ENCODE measurements at regions not wholly inside any gene's neighbourhood (a gene's known extent, or its start where the extent isn't known, plus 50 kb on each side); places are given as distances from the start of the nearest gene placed in this dataset.

DNA sequence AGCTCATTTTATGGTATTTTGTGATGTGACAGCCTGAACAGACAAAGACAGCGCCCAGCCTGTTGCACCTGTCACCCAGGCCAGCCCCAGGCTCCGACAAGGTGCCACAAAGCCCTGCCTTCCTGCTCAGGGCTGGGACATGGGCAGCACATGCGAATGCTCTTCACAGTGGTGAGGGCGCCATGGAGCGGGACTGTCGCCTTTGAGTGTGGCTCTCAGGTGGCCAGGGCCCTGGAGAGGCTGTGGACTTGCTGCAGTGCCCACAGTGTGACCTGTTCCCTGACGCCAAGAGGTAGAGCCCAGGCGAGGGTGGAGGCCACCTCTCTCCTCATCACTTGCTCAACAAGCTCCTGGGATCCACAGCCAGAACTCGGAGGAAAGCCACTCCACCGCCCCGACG, 346.3 kb downstream of the SHANK2 start:
- H3K27ac ChIP-seq (ENCODE audit: low read depth in 1 of 2, low read length in 2 of 2), result no peak overlapping the region
- no peak for TF ChIP-seq FOXA1 (IDR thresholded peaks at IDR 0.05)
- no peak for TF ChIP-seq NR2F2 (IDR thresholded peaks at IDR 0.05)
- TF ChIP-seq YY1 (IDR thresholded peaks at IDR 0.05), result no peak
- TF ChIP-seq ZBTB33 (IDR thresholded peaks at IDR 0.05), result no peak
- TF ChIP-seq RAD21 (IDR thresholded peaks at IDR 0.05), result no peak
- no peak for TF ChIP-seq HNF4G (IDR thresholded peaks at IDR 0.05)
- TF ChIP-seq REST (IDR thresholded peaks at IDR 0.05), result no peak
- TF ChIP-seq GABPA (IDR thresholded peaks at IDR 0.05 in 1 of 2, conservative IDR thresholded peaks at IDR 0.05 in 1 of 2), result no peak
- TF ChIP-seq, protein P1, sequence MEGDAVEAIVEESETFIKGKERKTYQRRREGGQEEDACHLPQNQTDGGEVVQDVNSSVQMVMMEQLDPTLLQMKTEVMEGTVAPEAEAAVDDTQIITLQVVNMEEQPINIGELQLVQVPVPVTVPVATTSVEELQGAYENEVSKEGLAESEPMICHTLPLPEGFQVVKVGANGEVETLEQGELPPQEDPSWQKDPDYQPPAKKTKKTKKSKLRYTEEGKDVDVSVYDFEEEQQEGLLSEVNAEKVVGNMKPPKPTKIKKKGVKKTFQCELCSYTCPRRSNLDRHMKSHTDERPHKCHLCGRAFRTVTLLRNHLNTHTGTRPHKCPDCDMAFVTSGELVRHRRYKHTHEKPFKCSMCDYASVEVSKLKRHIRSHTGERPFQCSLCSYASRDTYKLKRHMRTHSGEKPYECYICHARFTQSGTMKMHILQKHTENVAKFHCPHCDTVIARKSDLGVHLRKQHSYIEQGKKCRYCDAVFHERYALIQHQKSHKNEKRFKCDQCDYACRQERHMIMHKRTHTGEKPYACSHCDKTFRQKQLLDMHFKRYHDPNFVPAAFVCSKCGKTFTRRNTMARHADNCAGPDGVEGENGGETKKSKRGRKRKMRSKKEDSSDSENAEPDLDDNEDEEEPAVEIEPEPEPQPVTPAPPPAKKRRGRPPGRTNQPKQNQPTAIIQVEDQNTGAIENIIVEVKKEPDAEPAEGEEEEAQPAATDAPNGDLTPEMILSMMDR (IDR thresholded peaks at IDR 0.05; ENCODE audit: low read depth, low read length, missing input control), result no peak
- no peak for TF ChIP-seq HNF4A (conservative IDR thresholded peaks at IDR 0.05)
- TF ChIP-seq SP1 (IDR thresholded peaks at IDR 0.05), result no peak
- TF ChIP-seq ATF3 (IDR thresholded peaks at IDR 0.05), result no peak
- no peak for TF ChIP-seq RXRA (IDR thresholded peaks at IDR 0.05)
- no peak for TF ChIP-seq MAX (IDR thresholded peaks at IDR 0.05)
- TF ChIP-seq JUND (IDR thresholded peaks at IDR 0.05), result no peak
- TF ChIP-seq EGR1 (IDR thresholded peaks at IDR 0.05; ENCODE audit: low read depth in 2 of 2), result no peak
- TF ChIP-seq TAF1 (conservative IDR thresholded peaks at IDR 0.05), result no peak
- no peak for TF ChIP-seq FOXA2 (IDR thresholded peaks at IDR 0.05)
- no peak overlapping the region for H3K9ac ChIP-seq (ENCODE audit: low read depth in 1 of 2, low read length in 2 of 2)
- H3K4me1 ChIP-seq (ENCODE audit: control insufficient read depth in 4 of 4, insufficient read depth in 4 of 4, low read length in 3 of 4), result no peaks in the 10 kb centered on the region
- WGBS, result 96% methylated on average over 12 of the region's 12 CpGs
- no peaks in the 10 kb centered on the region for H3K9me3 ChIP-seq (ENCODE audit: control insufficient read depth in 4 of 4, low read length in 3 of 4)
- H3K4me3 ChIP-seq (ENCODE audit: low read depth in 1 of 3, low read length in 3 of 3), result no peak overlapping the region
- no peak for DNase-seq (ENCODE audit: low spot score)
- H3K36me3 ChIP-seq (ENCODE audit: control insufficient read depth in 4 of 4, insufficient read depth in 3 of 4, low read depth in 1 of 4, low read length in 3 of 4), result peaks cover 0 to 1% (median 0%) of the 10 kb centered on the region in 4 donors
- H3K27me3 ChIP-seq (ENCODE audit: control insufficient read depth in 4 of 4, insufficient read depth in 4 of 4, low read length in 3 of 4), result no peaks in the 10 kb centered on the region

Measured in liver (tissue), 8 donors.